GM18502 (cell line): ENCODE measurements at regions not wholly inside any gene's neighbourhood (a gene's known extent, or its start where the extent isn't known, plus 50 kb on each side); places are given as distances from the start of the nearest gene placed in this dataset.
"Not testable (repeated sequence)": the region's sequence is repeated elsewhere in the genome, so short reads cannot be mapped to it uniquely, and the experiment has no call there.

Source experiments
- ATAC-seq: cut with Tn5 transposase; IDR thresholded peaks from one replicate; pipeline ENCODE4 v1.9.1; 2021; ENCODE audit warnings: mild to moderate bottlenecking; ENCODE audit not compliant: unreplicated experiment, poor library complexity

- ATAC-seq: no peak
Measured at GRCh38 chr20:12067686-12068085, 150.0 kb downstream of the BTBD3 start.

- no peak for ATAC-seq
Measured at GRCh38 chr20:12068121-12068520, 150.4 kb downstream of the BTBD3 start.

- no peak for ATAC-seq
Measured at GRCh38 chr20:12069181-12069580, 151.5 kb downstream of the BTBD3 start.

- no peak for ATAC-seq
Measured at GRCh38 chr20:12072221-12072953, 154.7 kb downstream of the BTBD3 start.

- ATAC-seq: no peak
Measured at GRCh38 chr20:12072954-12073264, 155.2 kb downstream of the BTBD3 start.

GRCh38 chr20:12074111-12074655, 156.5 kb downstream of the BTBD3 start:
- ATAC-seq: no peak

- no peak for ATAC-seq
Measured at GRCh38 chr20:12076200-12076599, 158.5 kb downstream of the BTBD3 start.

- no peak for ATAC-seq
Measured at GRCh38 chr20:12077875-12078274, 160.2 kb downstream of the BTBD3 start.

GRCh38 chr20:12079490-12079889, 161.8 kb downstream of the BTBD3 start:
- no peak for ATAC-seq

- no peak for ATAC-seq
Measured at GRCh38 chr20:12083269-12083668, 165.6 kb downstream of the BTBD3 start.

- no peak for ATAC-seq
Measured at GRCh38 chr20:12084482-12084881, 166.8 kb downstream of the BTBD3 start.

GRCh38 chr20:12086359-12086758, 168.7 kb downstream of the BTBD3 start:
- no peak for ATAC-seq

GRCh38 chr20:12090920-12091319, 173.2 kb downstream of the BTBD3 start:
- no peak for ATAC-seq

GRCh38 chr20:12093057-12093796, 175.5 kb downstream of the BTBD3 start:
- ATAC-seq: no peak

- ATAC-seq: not testable (repeated sequence)
Measured at GRCh38 chr20:12093797-12094190, 176.1 kb downstream of the BTBD3 start.

- ATAC-seq: no peak
Measured at GRCh38 chr20:12095180-12095920, 177.7 kb downstream of the BTBD3 start.

GRCh38 chr20:12098421-12098820, 180.7 kb downstream of the BTBD3 start:
- ATAC-seq: no peak

- ATAC-seq: no peak
Measured at GRCh38 chr20:12108846-12109245, 191.2 kb downstream of the BTBD3 start.

GRCh38 chr20:12110274-12110673, 192.6 kb downstream of the BTBD3 start:
- ATAC-seq: no peak

GRCh38 chr20:12110711-12111110, 193.0 kb downstream of the BTBD3 start:
- ATAC-seq: no peak
